T-helper 1 cell (primary cell): ENCODE measurements at regions not wholly inside any gene's neighbourhood (a gene's known extent, or its start where the extent isn't known, plus 50 kb on each side); places are given as distances from the start of the nearest gene placed in this dataset.
A peak's percentile ranks its signal among the peaks of the same experiment; 100 is the strongest.
"Not testable (repeated sequence)": the region's sequence is repeated elsewhere in the genome, so short reads cannot be mapped to it uniquely, and the experiment has no call there.

Experiments used
- DNase-seq, 5 donors: peaks; one replicate each; pipeline ENCODE4 v3.0.0-alpha.2; 2012 to 2020

- DNase-seq = no peak
These were observed 98.0 kb upstream of the EFEMP1 start for GRCh38 chr2:56021579-56021978.

DNA sequence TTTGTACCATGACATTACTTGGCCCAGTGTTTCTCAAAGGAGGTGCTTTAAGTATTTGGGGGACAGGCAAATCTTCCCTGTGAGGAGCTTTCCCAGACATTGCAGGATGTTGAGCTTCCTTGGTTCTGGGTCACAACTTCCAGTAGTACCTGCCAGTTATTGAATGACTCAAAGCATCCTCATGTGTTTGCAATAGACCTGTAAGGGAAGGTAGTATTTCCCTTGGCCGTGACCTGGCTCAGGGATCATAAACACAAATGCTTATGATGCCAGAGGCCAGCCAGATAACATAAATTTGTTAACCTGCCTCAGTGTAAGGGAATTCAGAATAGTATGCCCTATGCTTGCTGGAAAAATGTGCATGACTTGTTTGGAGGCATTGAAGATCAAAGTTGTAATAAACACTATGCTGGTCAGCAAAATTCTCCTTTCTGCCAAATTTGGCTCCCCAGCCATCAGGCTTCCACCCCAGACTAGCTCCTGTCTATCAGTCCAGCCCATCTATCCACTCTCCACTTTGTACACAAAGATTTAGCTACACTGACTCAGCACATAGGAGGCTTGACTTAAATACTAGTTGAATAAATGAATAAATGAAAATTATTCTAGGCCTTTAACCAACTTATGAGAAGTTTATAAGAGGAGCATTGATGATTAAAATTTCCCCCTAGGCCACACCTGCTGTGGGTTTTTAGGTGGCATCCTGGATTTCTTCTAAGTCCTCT is 102.0 kb upstream of the EFEMP1 start:
- DNase-seq = no peak

- no peak for DNase-seq
These were observed 103.2 kb upstream of the EFEMP1 start for GRCh38 chr2:56026828-56027227.

DNA sequence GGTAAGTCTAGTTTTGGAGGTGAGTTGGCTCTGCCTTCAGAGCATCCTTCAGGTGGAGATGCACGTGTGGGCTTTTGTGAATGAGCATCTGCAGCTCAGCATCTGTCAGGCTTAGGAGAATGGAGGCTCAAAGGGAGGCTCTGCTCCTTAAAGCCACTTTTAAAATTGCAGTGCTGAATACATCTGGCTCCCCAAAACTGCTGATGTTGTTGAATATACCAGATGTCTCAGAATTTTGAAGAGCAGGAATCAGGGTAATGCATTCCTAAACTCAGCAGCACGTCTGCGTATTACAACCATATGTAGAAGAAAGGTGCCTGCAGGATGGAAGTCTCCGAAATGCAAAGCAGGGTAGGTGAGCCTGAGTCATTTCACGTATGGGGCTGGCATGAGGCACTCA is 106.5 kb upstream of the EFEMP1 start:
- no peak for DNase-seq

DNA sequence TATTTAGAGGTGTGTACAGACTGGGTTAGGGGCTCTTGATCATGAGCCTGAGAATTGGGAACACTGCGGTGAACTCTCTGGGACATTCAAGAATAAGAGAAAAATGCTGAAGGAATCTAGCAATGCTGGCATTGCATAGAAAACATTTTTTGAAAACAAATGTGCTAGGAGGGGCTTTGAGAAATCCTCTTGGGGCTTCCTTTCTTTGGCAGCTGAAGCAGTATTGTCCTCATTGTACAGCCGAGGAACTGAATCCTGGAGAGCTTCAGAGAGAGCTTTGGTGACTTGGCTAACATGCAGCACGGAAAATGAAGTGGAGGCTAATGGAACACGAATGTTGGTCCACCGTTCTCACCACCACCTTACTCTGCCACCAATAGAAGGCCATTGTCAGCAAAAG is 107.3 kb upstream of the EFEMP1 start:
- no peak for DNase-seq

DNA sequence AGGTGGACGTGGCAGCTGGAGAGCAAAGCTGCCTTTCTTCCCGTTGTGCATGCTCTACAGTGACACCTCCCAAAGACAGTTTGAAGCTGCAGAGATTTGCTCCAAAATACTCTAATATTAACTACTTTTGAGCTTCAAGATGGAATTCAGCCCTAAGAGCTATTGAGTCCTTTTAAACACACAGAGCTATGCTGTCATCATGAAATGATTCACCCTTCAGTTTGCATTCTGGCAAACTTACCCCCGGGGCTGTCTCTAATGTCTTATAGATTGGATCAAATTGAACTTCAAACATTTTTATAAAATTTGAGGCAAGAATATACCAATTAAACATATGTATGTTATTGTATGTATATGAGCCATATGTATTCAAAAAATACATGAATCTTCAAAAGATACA is 110.7 kb upstream of the EFEMP1 start:
- DNase-seq = no peak

- no peak for DNase-seq
These were observed 116.6 kb upstream of the EFEMP1 start for GRCh38 chr2:56040189-56040588.

GRCh38 chr2:56040834-56041233 is 117.3 kb upstream of the EFEMP1 start:
- DNase-seq = no peak

DNA sequence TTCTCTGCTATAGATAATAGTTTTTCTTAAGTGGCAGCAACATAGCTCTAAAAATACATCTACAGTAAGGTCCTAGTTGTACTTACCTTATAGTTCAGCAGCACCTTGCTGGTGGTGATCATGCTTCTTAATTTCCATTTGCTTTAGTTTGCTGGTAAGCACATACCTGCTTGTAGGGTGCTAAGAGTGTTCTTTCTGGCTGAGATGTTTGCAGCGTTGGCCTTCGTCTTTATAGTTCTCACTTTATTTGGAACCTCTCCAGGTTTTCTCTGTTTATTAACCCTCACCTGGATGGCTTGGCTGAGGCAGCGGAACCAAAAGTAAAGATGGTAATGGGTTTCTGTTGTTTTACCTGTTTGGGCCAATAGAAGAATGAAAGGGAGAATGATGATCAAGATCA is 123.6 kb upstream of the EFEMP1 start:
- no peak for DNase-seq

DNA sequence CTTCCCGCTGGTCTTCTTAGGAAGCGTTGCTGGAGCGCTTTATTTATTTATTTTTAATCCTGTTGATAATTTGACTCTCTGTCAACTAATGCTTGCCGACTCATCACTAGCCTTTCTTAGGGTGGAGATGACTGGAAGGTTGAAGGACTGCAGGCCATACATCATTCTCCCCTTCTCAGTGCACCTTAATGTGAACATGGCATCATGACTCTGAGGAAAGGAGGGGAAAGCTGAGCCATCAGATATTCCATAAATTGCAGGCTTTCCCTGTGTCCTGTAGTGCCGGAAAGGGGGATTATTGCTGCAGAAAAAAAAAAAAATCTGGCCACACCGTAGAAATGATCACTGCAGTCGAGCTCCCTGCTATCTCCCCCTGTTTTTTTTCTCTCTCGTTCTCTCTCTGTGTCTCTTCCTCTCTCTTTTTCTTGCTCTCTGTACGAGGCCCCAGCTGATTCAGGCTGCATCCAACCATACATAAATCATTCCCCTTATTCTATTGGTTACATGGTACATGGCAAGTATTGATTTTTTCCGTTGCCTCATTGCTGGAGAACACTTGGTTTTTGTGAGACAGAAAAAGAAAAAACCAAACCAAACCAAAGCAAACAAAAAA is 125.8 kb upstream of the EFEMP1 start:
- DNase-seq = no peak

- DNase-seq = no peak
These were observed 130.1 kb upstream of the EFEMP1 start for GRCh38 chr2:56053679-56054078.

GRCh38 chr2:56055405-56055804 is 128.4 kb upstream of the CCDC85A start:
- no peak for DNase-seq

DNA sequence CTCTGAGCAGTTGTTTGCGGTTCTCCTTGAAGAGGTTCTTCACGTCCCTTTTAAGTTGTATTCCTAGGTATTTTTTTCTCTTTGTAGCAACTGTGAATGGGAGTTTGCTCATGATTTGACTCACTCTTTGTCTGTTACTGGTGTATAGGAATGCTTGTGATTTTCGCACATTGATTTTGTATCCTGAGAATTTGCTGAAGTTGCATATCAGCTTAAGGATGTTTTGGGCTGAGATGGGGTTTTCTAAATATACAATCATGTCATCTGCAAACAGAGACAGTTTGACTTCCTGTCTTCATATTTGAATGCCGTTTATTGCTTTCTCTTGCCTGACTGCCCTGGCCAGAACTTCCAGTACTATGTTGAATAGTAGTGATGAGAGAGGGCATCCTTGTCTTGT is 122.5 kb upstream of the CCDC85A start:
- DNase-seq = not testable (repeated sequence)

DNA sequence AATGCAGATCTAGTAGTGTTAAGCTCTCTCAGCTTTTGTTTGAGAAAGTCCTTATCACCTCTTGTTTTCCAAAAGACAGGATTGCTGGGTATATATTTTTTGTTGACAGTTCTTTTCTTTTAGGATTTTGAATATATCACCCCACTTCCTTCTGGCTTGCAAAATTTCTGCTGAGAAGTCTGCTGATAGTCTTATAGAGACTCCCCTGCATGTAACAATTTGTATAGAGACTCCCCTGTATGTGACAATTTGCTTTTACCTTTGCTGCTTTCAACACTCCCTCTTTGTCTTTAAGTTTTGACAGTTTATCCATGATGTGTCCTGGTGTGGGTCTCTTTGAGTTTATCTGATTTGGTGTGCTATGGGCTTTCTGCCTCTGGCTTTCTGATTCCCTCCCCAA is 115.0 kb upstream of the CCDC85A start:
- no peak for DNase-seq

DNA sequence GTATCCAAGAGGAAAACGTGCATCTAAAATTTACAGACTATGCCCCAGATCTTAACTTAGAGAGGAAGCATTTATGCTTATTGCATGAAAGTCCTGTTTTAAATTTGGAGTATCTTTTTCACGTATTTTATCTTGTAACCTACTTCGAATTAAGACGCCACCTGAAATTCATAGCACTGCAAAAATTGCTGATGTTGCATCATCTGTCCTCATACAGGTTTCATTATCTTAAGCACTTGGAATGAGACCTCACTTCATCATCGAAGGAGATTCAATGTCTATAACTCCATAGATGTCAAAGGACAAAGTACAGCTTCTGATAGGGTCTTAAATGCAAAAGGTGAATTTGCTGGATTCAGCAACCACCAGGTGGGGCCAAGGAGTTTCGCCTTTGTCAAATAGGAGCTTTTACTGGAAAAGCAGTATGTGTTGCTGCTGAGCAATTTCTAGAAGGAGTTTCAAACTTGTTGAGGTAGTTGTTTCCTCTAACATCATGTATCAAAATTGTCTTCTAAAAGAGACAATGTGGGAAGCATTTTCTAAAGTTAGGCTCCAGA is 106.4 kb upstream of the CCDC85A start:
- DNase-seq = peak in 1 of 5 donors; percentile 2

DNA sequence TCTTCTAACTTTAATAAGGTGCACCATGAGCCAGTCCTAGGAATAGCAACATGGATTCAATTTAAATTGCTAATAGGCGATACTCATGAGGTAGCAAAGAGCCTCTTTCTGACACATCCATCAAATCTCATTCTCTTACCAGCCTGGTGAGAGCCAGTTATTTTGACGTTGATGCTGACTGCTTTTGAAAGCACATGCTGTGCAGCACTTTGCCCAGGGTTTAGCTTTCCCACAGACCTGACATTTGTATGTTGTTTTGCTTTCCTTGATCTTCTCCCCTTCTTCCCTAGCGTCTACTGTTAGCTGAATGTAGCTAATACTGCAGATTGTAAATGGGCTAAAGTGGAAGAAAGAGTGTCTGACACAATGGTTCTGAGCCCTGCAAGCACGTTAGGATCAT is 101.1 kb upstream of the CCDC85A start:
- no peak for DNase-seq

- DNase-seq = no peak
These were observed 99.5 kb upstream of the CCDC85A start for GRCh38 chr2:56084111-56084901.

- DNase-seq = no peak
These were observed 97.5 kb upstream of the CCDC85A start for GRCh38 chr2:56086336-56086735.

DNA sequence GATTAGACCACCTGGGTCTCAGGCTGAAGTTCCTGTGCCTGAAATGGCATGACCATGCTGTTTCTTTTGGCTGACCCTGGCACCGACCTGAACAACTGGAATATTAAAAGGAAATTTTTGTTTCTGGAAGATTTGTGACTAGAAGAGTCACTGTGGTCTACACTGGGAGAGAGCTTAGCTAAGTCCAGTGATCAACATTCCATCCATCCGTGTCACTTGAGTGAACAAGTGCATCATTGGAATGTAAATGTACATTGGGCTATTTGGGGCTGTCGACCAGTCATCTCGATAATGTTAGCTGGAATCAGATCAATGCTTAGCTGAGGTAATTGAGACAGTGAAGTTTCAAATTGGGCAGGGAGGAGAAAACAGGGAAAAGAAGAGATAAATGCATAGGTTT is 95.4 kb upstream of the CCDC85A start:
- DNase-seq = no peak

DNA sequence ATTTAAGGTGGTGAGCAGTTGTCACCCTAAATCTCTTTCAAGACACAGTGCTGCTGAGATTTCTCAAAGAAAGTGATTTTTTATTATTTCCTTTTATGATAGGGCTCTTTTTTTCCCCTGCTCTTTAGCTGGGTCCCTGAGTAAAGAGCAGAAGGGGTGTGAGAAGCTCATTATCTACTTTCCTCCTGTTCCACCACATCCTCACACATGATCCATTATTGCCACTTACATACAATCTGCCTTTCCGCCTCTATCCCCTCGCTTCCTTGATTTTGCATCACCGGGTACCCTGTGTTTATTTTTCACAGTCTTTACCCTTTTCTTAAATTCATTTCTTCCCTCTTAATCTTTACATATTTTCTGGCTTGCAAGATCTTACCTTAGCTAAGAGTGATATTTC is 93.9 kb upstream of the CCDC85A start:
- no peak for DNase-seq

DNA sequence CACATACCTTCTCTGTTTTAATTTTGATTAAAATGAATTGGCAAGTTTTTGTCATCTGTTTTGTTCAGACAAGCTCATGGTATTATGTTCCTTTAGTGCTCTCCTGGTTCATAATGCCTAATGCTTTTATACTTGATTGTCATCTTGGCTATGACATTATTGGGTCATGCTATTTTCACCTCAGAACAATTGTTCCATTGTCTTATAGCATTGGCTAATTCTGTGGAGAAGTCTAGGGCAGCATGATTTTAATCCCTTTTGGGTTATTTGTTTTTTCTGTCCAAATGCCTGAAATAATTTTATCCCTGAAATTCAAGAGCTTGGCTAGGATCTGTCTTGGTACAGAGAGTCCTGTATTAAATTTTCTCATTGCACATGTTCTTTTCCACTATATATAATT is 83.8 kb upstream of the CCDC85A start:
- DNase-seq = no peak

- no peak for DNase-seq
These were observed 82.9 kb upstream of the CCDC85A start for GRCh38 chr2:56100791-56101312.

DNA sequence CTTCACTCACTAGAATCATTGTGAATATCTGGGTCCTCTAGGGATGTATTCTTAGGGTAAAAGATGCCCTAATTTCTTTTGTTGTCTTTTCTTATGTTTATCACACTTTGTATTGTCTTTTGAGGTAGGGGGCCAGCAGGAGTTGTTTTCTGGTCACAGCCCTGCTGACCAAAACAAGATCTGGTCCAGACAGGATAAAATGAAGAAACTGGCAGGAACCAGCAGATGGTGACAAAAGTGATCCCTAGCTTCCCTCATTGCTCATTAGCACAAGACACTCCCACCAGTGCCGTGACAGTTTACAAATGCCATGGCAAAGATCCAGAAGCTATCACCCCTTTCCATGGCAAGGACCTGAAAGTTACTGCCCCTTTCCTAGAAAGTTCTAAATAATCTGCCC is 81.7 kb upstream of the CCDC85A start:
- DNase-seq = no peak

GRCh38 chr2:56102866-56103265 is 80.9 kb upstream of the CCDC85A start:
- no peak for DNase-seq
